ENCODE measurements at regions not wholly inside any gene's neighbourhood (a gene's known extent, or its start where the extent isn't known, plus 50 kb on each side); places are given as distances from the start of the nearest gene placed in this dataset.

- TF ChIP-seq EP300 (IDR thresholded peaks at IDR 0.05) (no peak), CTCF (IDR thresholded peaks at IDR 0.05) (no peak)
Measured at GRCh38 chr15:70294731-70295305, 197.1 kb upstream of the TLE3 start.
